Peyer's patch (tissue), 4 donors: ENCODE measurements at regions not wholly inside any gene's neighbourhood (a gene's known extent, or its start where the extent isn't known, plus 50 kb on each side); places are given as distances from the start of the nearest gene placed in this dataset.

Experiments
- POLR2A ChIP-seq, 2 donors: fragments of 450-650 bp; IDR thresholded peaks; one replicate each; pipeline ENCODE4 v1.5.1; 2017; ENCODE audit warnings: antibody characterized with exemption in 2 of 2, mild to moderate bottlenecking in 2 of 2, moderate library complexity in 2 of 2
- TF ChIP-seq, protein P1 (sequence below), 6 experiments: fragments of 450-650 bp in 4 of 6; fragments of 200-600 bp in 2 of 6; sonication (generic) in 1 of 6; IDR thresholded peaks; one replicate each; pipeline ENCODE4 v1.5.1; 2017 to 2019; ENCODE audit warnings: antibody characterized with exemption in 6 of 6, mild to moderate bottlenecking in 3 of 6, moderate library complexity in 1 of 6

DNA sequence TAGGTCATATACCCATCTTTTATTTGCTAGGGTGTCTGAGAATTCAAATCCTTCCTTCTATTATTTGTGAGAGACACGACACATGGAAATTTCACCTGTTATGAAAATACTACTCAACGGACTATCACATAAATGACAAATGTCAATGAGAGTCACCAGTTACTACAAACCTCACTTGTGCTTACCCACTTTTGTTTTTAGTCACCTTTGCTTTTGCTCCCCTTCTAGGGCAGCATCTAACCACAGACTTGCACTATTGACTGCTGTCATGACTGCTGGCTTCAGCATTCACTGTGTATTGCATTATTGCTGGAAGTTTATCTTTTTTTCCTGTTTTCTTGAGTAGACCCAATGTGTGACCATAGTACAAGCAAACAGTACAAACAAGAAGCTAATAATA, 1048.0 kb downstream of the PLA2G4A start:
- no peak for TF ChIP-seq POLR2A (IDR thresholded peaks at IDR 0.05)
- TF ChIP-seq, protein P1, sequence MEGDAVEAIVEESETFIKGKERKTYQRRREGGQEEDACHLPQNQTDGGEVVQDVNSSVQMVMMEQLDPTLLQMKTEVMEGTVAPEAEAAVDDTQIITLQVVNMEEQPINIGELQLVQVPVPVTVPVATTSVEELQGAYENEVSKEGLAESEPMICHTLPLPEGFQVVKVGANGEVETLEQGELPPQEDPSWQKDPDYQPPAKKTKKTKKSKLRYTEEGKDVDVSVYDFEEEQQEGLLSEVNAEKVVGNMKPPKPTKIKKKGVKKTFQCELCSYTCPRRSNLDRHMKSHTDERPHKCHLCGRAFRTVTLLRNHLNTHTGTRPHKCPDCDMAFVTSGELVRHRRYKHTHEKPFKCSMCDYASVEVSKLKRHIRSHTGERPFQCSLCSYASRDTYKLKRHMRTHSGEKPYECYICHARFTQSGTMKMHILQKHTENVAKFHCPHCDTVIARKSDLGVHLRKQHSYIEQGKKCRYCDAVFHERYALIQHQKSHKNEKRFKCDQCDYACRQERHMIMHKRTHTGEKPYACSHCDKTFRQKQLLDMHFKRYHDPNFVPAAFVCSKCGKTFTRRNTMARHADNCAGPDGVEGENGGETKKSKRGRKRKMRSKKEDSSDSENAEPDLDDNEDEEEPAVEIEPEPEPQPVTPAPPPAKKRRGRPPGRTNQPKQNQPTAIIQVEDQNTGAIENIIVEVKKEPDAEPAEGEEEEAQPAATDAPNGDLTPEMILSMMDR (IDR thresholded peaks at IDR 0.05): no peak
